MCF 10A (cell line): ENCODE measurements at regions not wholly inside any gene's neighbourhood (a gene's known extent, or its start where the extent isn't known, plus 50 kb on each side); places are given as distances from the start of the nearest gene placed in this dataset.

Experiments
- BruUV-seq: library from RNA; stranded (reverse); fragments of 400-500 nt; replicated peaks from 2 replicates; lab custom pipeline; 2021; lab: Mats Ljungman, UMichigan
- CTCF ChIA-PET: fragments of 300-600 bp; sonication (Branson Sonifier 250); formaldehyde crosslinking; extraction: SDS; loops from one replicate; lab custom pipeline; 2021; ENCODE audit warnings: antibody characterized with exemption, inconsistent platforms; lab: Yijun Ruan, JAX
- POLR2A ChIA-PET: fragments of 300-600, 350-650 bp; sonication (Branson Sonifier 250); formaldehyde crosslinking; extraction: SDS; loops from one replicate; lab custom pipeline; 2020; ENCODE audit warnings: antibody characterized with exemption, inconsistent platforms; lab: Yijun Ruan, JAX
- DNase-seq: peaks from one replicate; pipeline ENCODE4 v3.0.0-alpha.2; 2018; ENCODE audit not compliant: unreplicated experiment
- H3K27ac Mint-ChIP-seq: one replicate; pipeline ENCODE4 v1.8.0; 2022; ENCODE audit warnings: mild to moderate bottlenecking, low read depth, mixed read lengths; ENCODE audit not compliant: unreplicated experiment
- H3K27me3 Mint-ChIP-seq: one replicate; pipeline ENCODE4 v1.8.0; 2022; ENCODE audit warnings: mixed read lengths; ENCODE audit not compliant: insufficient read depth, unreplicated experiment
- H3K36me3 Mint-ChIP-seq: one replicate; pipeline ENCODE4 v1.8.0; 2022; ENCODE audit warnings: mild to moderate bottlenecking, moderate library complexity, mixed read lengths; ENCODE audit not compliant: insufficient read depth, unreplicated experiment
- H3K4me1 Mint-ChIP-seq: one replicate; pipeline ENCODE4 v1.8.0; 2022; ENCODE audit warnings: mixed read lengths; ENCODE audit not compliant: insufficient read depth, unreplicated experiment
- H3K4me3 Mint-ChIP-seq: one replicate; pipeline ENCODE4 v1.8.0; 2022; ENCODE audit warnings: mild to moderate bottlenecking, moderate library complexity, mixed read lengths; ENCODE audit not compliant: unreplicated experiment
- H3K9me3 Mint-ChIP-seq: one replicate; pipeline ENCODE4 v1.8.0; 2022; ENCODE audit warnings: mixed read lengths; ENCODE audit not compliant: unreplicated experiment
- CTCF ChIP-seq: fragments of 200-600 bp; IDR thresholded peaks from one replicate; pipeline ENCODE4 v1.8.0; 2022; ENCODE audit warnings: antibody characterized with exemption, mild to moderate bottlenecking; ENCODE audit not compliant: unreplicated experiment
- intact Hi-C: fragments of 100-400 bp; cut with micrococcal nuclease; formaldehyde crosslinking; loops from 2 replicates; pipeline ENCODE4 v1.14.1; 2022

- TF ChIP-seq CTCF, result no peak
- Mint-ChIP-seq H3K27me3 (no peaks in the 10 kb centered on the region), H3K4me1 (no peaks in the 10 kb centered on the region), H3K27ac (no peak overlapping the region), H3K9me3 (no peaks in the 10 kb centered on the region), H3K4me3 (no peak overlapping the region), H3K36me3 (no peaks in the 10 kb centered on the region)
- CTCF ChIA-PET, result interaction anchor here (0.6 kb wide), 1 partner anchor 240 kb away, joined by 4 read pairs; no protein-coding TSS in a partner anchor
- POLR2A ChIA-PET, result no interaction called here
- intact Hi-C loops, result no loop called here
- DNase-seq, result no peak
- BruUV-seq, result no TSS peak
Measured at GRCh38 chr2:186976329-186976728, 127.4 kb upstream of the ZSWIM2 start.

- H3K27me3 Mint-ChIP-seq, result no peaks in the 10 kb centered on the region
Measured at GRCh38 chr2:186972281-186972970, 123.5 kb upstream of the ZSWIM2 start.

GRCh38 chr2:186968277-186968676, 119.3 kb upstream of the ZSWIM2 start:
- Mint-ChIP-seq H3K9me3 (peaks cover 7% of the 10 kb centered on the region), H3K4me3 (no peak overlapping the region), H3K36me3 (no peaks in the 10 kb centered on the region), H3K27ac (no peak overlapping the region), H3K4me1 (no peaks in the 10 kb centered on the region), H3K27me3 (no peaks in the 10 kb centered on the region)
- POLR2A ChIA-PET, result no interaction called here
- intact Hi-C loops, result no loop called here
- DNase-seq, result no peak
- TF ChIP-seq CTCF, result no peak
- CTCF ChIA-PET, result interaction anchor here (0.6 kb wide), 1 partner anchor 11 kb away, joined by 3 read pairs; no protein-coding TSS in a partner anchor
- no TSS peak for BruUV-seq

More at GRCh38 chr2:186972281-186972970, 123.5 kb upstream of the ZSWIM2 start:
- Mint-ChIP-seq H3K36me3 (no peaks in the 10 kb centered on the region), H3K4me1 (no peaks in the 10 kb centered on the region), H3K9me3 (peaks cover 7% of the 10 kb centered on the region), H3K27ac (no peak overlapping the region), H3K4me3 (no peak overlapping the region)
- no TSS peak for BruUV-seq
- TF ChIP-seq CTCF, result no peak
- ChIA-PET POLR2A (no interaction called here), CTCF (interaction anchor here (0.5 kb wide), 1 partner anchor 35 kb away, joined by 3 read pairs; no protein-coding TSS in a partner anchor)
- intact Hi-C loops, result no loop called here
- no peak for DNase-seq

GRCh38 chr2:186966015-186966414, 117.0 kb upstream of the ZSWIM2 start:
- TF ChIP-seq CTCF, result no peak
- BruUV-seq, result no TSS peak
- DNase-seq, result no peak
- H3K27ac Mint-ChIP-seq, result no peak overlapping the region
- intact Hi-C loops, result no loop called here
- peaks cover 7% of the 10 kb centered on the region for H3K9me3 Mint-ChIP-seq
- no peaks in the 10 kb centered on the region for H3K4me1 Mint-ChIP-seq
- ChIA-PET POLR2A (no interaction called here), CTCF (interaction anchor here (0.6 kb wide), 1 partner anchor 16 kb away, joined by 3 read pairs; no protein-coding TSS in a partner anchor)
- H3K36me3 Mint-ChIP-seq, result no peaks in the 10 kb centered on the region
- no peak overlapping the region for H3K4me3 Mint-ChIP-seq
- no peaks in the 10 kb centered on the region for H3K27me3 Mint-ChIP-seq
